ENCODE measurements at regions not wholly inside any gene's neighbourhood (a gene's known extent, or its start where the extent isn't known, plus 50 kb on each side); places are given as distances from the start of the nearest gene placed in this dataset.
"Not testable (repeated sequence)": the region's sequence is repeated elsewhere in the genome, so short reads cannot be mapped to it uniquely, and the experiment has no call there.

- no peak for ATAC-seq
- H3K9me3 ChIP-seq = peaks cover 0 to 4% (median 0%) of the 10 kb centered on the region in 11 donors
- no peaks in the 10 kb centered on the region for H3K4me1 ChIP-seq
- 80 to 93% methylated on average over 4 of the region's 4 CpGs for WGBS, 2 donors
- DNase-seq = no peak
- no peak overlapping the region for H3K4me3 ChIP-seq
- TF ChIP-seq CTCF (IDR thresholded peaks at IDR 0.05) = no peak
- H3K27me3 ChIP-seq = no peaks in the 10 kb centered on the region
- no peaks in the 10 kb centered on the region for H3K36me3 ChIP-seq
- intact Hi-C loops (cut with DNase I) = no loop called here
- no peak overlapping the region for H3K27ac ChIP-seq
Observed at GRCh38 chr4:52423967-52424366, 235.1 kb downstream of the USP46 start.

GRCh38 chr4:52425751-52426326 lies 233.3 kb downstream of the USP46 start:
- TF ChIP-seq CTCF (IDR thresholded peaks at IDR 0.05) = no peak
- 63 to 69% methylated on average over 3 of the region's 3 CpGs for WGBS, 2 donors
- Histone ChIP-seq H3K4me1 (no peaks in the 10 kb centered on the region), H3K27ac (no peak overlapping the region), H3K4me3 (no peak overlapping the region), H3K9me3 (peaks cover 0 to 4% (median 0%) of the 10 kb centered on the region in 11 donors), H3K27me3 (no peaks in the 10 kb centered on the region), H3K36me3 (no peaks in the 10 kb centered on the region)
- ATAC-seq = no peak
- intact Hi-C loops (cut with DNase I) = no loop called here
- DNase-seq = no peak

GRCh38 chr4:52431410-52431809 lies 227.7 kb downstream of the USP46 start:
- intact Hi-C loops (cut with DNase I) = no loop called here
- Histone ChIP-seq H3K4me3 (no peak overlapping the region), H3K4me1 (no peaks in the 10 kb centered on the region), H3K27me3 (no peaks in the 10 kb centered on the region), H3K9me3 (no peaks in the 10 kb centered on the region), H3K27ac (no peak overlapping the region), H3K36me3 (no peaks in the 10 kb centered on the region)
- no peak for ATAC-seq
- no peak for TF ChIP-seq CTCF (IDR thresholded peaks at IDR 0.05)
- DNase-seq = no peak

- Histone ChIP-seq H3K4me1 (no peaks in the 10 kb centered on the region), H3K9me3 (no peaks in the 10 kb centered on the region), H3K27me3 (no peaks in the 10 kb centered on the region), H3K27ac (no peak overlapping the region), H3K36me3 (no peaks in the 10 kb centered on the region), H3K4me3 (no peak overlapping the region)
- no peak for DNase-seq
- intact Hi-C loops (cut with DNase I) = no loop called here
- 66 to 78% methylated on average over 4 of the region's 4 CpGs for WGBS, 2 donors
- no peak for TF ChIP-seq CTCF (IDR thresholded peaks at IDR 0.05)
- no peak for ATAC-seq
Observed at GRCh38 chr4:52431869-52432268, 227.2 kb downstream of the USP46 start.

GRCh38 chr4:52442524-52442923 lies 216.6 kb downstream of the USP46 start:
- H3K27me3 ChIP-seq; intact Hi-C loops (cut with DNase I); H3K4me1 ChIP-seq; H3K4me3 ChIP-seq; DNase-seq; H3K36me3 ChIP-seq; ATAC-seq; H3K27ac ChIP-seq: not testable (repeated sequence)
- WGBS, 2 donors = no CpG with 5 or more reads among the region's 1 CpG
- peaks cover 0 to 14% (median 0%) of the 10 kb centered on the region in 11 donors for H3K9me3 ChIP-seq

Measured in heart right ventricle (tissue), 16 donors.